ENCODE measurements at regions not wholly inside any gene's neighbourhood (a gene's known extent, or its start where the extent isn't known, plus 50 kb on each side); places are given as distances from the start of the nearest gene placed in this dataset.

DNA sequence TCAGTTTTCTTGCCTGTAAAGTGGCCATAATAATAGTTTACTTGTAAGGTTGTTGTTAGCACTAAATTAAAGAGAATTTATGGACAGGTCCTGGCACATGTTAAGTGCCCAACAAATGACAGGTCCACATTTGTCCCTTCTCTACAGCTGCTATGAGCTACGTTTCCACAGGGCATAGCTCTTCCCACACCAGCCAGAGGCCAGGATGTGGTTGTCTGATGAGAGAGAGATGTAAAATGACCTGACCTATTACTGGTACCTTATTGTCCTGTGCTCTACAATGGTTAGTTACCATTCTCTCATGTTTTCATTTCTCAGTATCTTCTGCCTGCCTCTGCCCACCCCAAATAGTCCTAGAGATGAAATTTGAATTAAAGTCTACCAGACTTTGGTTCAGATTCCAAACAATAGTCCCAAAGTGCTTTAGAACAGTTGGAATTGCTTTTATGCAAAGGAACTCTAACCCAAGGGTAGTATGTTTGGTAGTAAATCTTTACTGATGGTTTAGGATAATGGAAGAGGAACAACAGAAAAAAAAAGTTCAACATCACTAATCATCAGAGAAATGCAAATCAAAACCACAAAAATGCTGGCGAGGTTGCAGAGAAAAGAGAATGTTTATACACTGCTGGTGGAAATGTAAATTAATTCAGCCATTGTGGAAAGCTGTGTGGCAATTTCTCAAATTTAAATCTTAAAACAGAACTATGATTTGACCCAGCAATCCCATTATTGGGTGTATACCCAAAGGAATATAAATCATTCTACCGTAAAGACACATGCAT, 57.1 kb upstream of the ANKFN1 start:
- DNase-seq (ENCODE audit: low spot score): no peak

GRCh38 chr17:56098746-56099145, 54.5 kb upstream of the ANKFN1 start:
- no peak for DNase-seq (ENCODE audit: low spot score)

DNA sequence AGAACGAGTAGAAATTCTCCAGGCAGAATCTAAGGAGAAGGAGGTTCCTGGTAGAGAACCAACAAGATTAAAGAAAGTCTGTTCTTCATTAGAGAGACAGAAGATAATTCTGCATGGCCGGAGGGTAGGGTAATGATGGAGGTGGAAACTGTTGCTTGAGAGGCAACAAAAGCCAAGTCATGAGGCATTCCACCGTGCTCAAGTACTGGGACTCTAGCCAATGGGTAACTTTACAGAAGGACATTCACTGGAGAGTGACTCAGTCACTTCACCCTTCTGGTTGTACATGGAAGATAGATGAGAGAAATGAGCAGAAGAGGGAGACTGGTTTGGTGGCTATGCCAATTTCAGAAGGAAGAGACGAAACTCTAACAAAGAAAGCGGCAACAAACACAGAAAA, 53.6 kb upstream of the ANKFN1 start:
- no peak for DNase-seq (ENCODE audit: low spot score)
